Stimulated activated CD8-positive, alpha-beta memory T cell treated with anti-CD3 and anti-CD28 coated beads, Interleukin-15, amount 100 ng/mL, for 48 hours (primary cell): ENCODE measurements at regions not wholly inside any gene's neighbourhood (a gene's known extent, or its start where the extent isn't known, plus 50 kb on each side); places are given as distances from the start of the nearest gene placed in this dataset.

ENCODE experiments used
- DNase-seq, 2 donors: peaks; one replicate each; pipeline ENCODE4 v3.0.0-alpha.2; 2020; ENCODE audit warnings: low read depth in 2 of 2

GRCh38 chr9:106800701-106801270, 62.2 kb upstream of the ZNF462 start:
- DNase-seq, result no peak

GRCh38 chr9:106801816-106802215, 61.1 kb upstream of the ZNF462 start:
- no peak for DNase-seq
